Fibroblast of lung (primary cell): ENCODE measurements at regions not wholly inside any gene's neighbourhood (a gene's known extent, or its start where the extent isn't known, plus 50 kb on each side); places are given as distances from the start of the nearest gene placed in this dataset.

Source experiments
- DNase-seq, 2 donors: peaks; one replicate each; pipeline versions ENCODE4 v3.0.0 to v3.0.0-alpha.2; 2010; ENCODE audit warnings: low read depth in 2 of 2
- H2AFZ ChIP-seq: 2 replicates; pipeline ENCODE4 v1.5.1; 2012; ENCODE audit warnings: low read length, control low read depth, inconsistent platforms
- H3K27ac ChIP-seq: 2 replicates; pipeline ENCODE4 v1.5.1; 2011; ENCODE audit warnings: low read length, control low read depth; ENCODE audit not compliant: insufficient read depth
- H3K27me3 ChIP-seq: 2 replicates; pipeline ENCODE4 v1.5.1; 2011; ENCODE audit warnings: mild to moderate bottlenecking, low read length; ENCODE audit not compliant: control insufficient read depth, insufficient read depth
- H3K36me3 ChIP-seq: 2 replicates; pipeline ENCODE4 v1.5.1; 2011; ENCODE audit warnings: low read length; ENCODE audit not compliant: control insufficient read depth, insufficient read depth
- H3K4me1 ChIP-seq: 2 replicates; pipeline ENCODE4 v1.5.1; 2011; ENCODE audit warnings: low read length; ENCODE audit not compliant: control insufficient read depth, insufficient read depth; ENCODE audit errors: extremely low read depth
- H3K4me2 ChIP-seq: 2 replicates; pipeline ENCODE4 v1.5.1; 2011; ENCODE audit warnings: low read length, control low read depth; ENCODE audit not compliant: insufficient read depth; ENCODE audit errors: extremely low read depth
- H3K4me3 ChIP-seq, 4 experiments: fragments of 200-600 bp in 1 of 4; sonication (generic) in 1 of 4; replicated peaks in 1 of 4; 2 replicates each; pipeline ENCODE4 v1.5.1; 2011 to 2016; ENCODE audit warnings: low read length in 4 of 4, low read depth in 3 of 4, mild to moderate bottlenecking in 3 of 4, control low read depth in 2 of 4, inconsistent platforms in 1 of 4, mixed read lengths in 1 of 4; ENCODE audit not compliant: insufficient read depth in 1 of 4; ENCODE audit errors: control extremely low read depth in 1 of 4
- H3K79me2 ChIP-seq: 2 replicates; pipeline ENCODE4 v1.5.1; 2012; ENCODE audit warnings: mild to moderate bottlenecking, low read length, inconsistent platforms; ENCODE audit not compliant: control insufficient read depth, insufficient read depth
- H3K9ac ChIP-seq: 2 replicates; pipeline ENCODE4 v1.5.1; 2011; ENCODE audit warnings: mild to moderate bottlenecking, low read length, control low read depth; ENCODE audit not compliant: insufficient read depth
- H3K9me3 ChIP-seq: 2 replicates; pipeline ENCODE4 v1.5.1; 2012; ENCODE audit warnings: low read depth, low read length; ENCODE audit not compliant: control insufficient read depth, insufficient read depth
- H4K20me1 ChIP-seq: 2 replicates; pipeline ENCODE4 v1.5.1; 2011; ENCODE audit warnings: low read length; ENCODE audit not compliant: control insufficient read depth, insufficient read depth; ENCODE audit errors: extremely low read depth
- CTCF ChIP-seq, 2 donors: IDR thresholded peaks in 1 of 2; conservative IDR thresholded peaks in 1 of 2; 1 replicate in 1 of 2; 2 replicates in 1 of 2; pipeline ENCODE4 v1.5.1; 2011 to 2012; ENCODE audit warnings: low read length in 2 of 2, control low read depth in 1 of 2, inconsistent platforms in 1 of 2, low read depth in 1 of 2, mild to moderate bottlenecking in 1 of 2
- EZH2 ChIP-seq: IDR thresholded peaks from 2 replicates; pipeline ENCODE4 v1.5.1; 2012; ENCODE audit warnings: low read length, control low read depth, mild to moderate bottlenecking; ENCODE audit errors: missing control alignments

GRCh38 chr2:217612920-217613319 is 389.9 kb downstream of the TNS1 start:
- Histone ChIP-seq H3K4me1 (no peaks in the 10 kb centered on the region), H3K27me3 (peaks cover 7% of the 10 kb centered on the region), H3K27ac (no peak overlapping the region), H3K9ac (no peak overlapping the region), H3K4me2 (no peak overlapping the region), H3K36me3 (no peaks in the 10 kb centered on the region), H2AFZ (no peak overlapping the region), H3K9me3 (no peaks in the 10 kb centered on the region), H4K20me1 (no peaks in the 10 kb centered on the region), H3K79me2 (no peaks in the 10 kb centered on the region), H3K4me3 (no peak overlapping the region)
- DNase-seq = no peak
- TF ChIP-seq EZH2 = no peak
- no peak for TF ChIP-seq CTCF (conservative IDR thresholded peaks at IDR 0.05 in 1 of 2, IDR thresholded peaks at IDR 0.05 in 1 of 2; ENCODE audit: low read depth in 1 of 2, low read length in 2 of 2)

GRCh38 chr2:217612211-217612610 is 390.6 kb downstream of the TNS1 start:
- Histone ChIP-seq H3K79me2 (no peaks in the 10 kb centered on the region), H3K36me3 (no peaks in the 10 kb centered on the region), H3K4me1 (no peaks in the 10 kb centered on the region), H3K9me3 (no peaks in the 10 kb centered on the region), H3K4me2 (no peak overlapping the region), H4K20me1 (no peaks in the 10 kb centered on the region), H2AFZ (no peak overlapping the region), H3K9ac (no peak overlapping the region), H3K27ac (no peak overlapping the region), H3K27me3 (peaks cover 6% of the 10 kb centered on the region), H3K4me3 (no peak overlapping the region)
- no peak for TF ChIP-seq CTCF (conservative IDR thresholded peaks at IDR 0.05 in 1 of 2, IDR thresholded peaks at IDR 0.05 in 1 of 2; ENCODE audit: low read depth in 1 of 2, low read length in 2 of 2)
- no peak for TF ChIP-seq EZH2
- no peak for DNase-seq

GRCh38 chr2:217611626-217612127 is 391.1 kb downstream of the TNS1 start:
- no peak for DNase-seq
- H4K20me1 ChIP-seq = no peaks in the 10 kb centered on the region
- TF ChIP-seq EZH2 (no peak), CTCF (conservative IDR thresholded peaks at IDR 0.05 in 1 of 2, IDR thresholded peaks at IDR 0.05 in 1 of 2; ENCODE audit: low read depth in 1 of 2, low read length in 2 of 2) (no peak)
- H3K9me3 ChIP-seq = no peaks in the 10 kb centered on the region
- H3K4me3 ChIP-seq = no peak overlapping the region
- no peaks in the 10 kb centered on the region for H3K36me3 ChIP-seq
- H3K27ac ChIP-seq = no peak overlapping the region
- H3K79me2 ChIP-seq = no peaks in the 10 kb centered on the region
- H3K27me3 ChIP-seq = peaks cover 6% of the 10 kb centered on the region
- no peak overlapping the region for H3K4me2 ChIP-seq
- no peak overlapping the region for H2AFZ ChIP-seq
- no peaks in the 10 kb centered on the region for H3K4me1 ChIP-seq
- no peak overlapping the region for H3K9ac ChIP-seq
